ENCODE measurements at regions not wholly inside any gene's neighbourhood (a gene's known extent, or its start where the extent isn't known, plus 50 kb on each side); places are given as distances from the start of the nearest gene placed in this dataset.
A peak's percentile ranks its signal among the peaks of the same experiment; 100 is the strongest.

DNA sequence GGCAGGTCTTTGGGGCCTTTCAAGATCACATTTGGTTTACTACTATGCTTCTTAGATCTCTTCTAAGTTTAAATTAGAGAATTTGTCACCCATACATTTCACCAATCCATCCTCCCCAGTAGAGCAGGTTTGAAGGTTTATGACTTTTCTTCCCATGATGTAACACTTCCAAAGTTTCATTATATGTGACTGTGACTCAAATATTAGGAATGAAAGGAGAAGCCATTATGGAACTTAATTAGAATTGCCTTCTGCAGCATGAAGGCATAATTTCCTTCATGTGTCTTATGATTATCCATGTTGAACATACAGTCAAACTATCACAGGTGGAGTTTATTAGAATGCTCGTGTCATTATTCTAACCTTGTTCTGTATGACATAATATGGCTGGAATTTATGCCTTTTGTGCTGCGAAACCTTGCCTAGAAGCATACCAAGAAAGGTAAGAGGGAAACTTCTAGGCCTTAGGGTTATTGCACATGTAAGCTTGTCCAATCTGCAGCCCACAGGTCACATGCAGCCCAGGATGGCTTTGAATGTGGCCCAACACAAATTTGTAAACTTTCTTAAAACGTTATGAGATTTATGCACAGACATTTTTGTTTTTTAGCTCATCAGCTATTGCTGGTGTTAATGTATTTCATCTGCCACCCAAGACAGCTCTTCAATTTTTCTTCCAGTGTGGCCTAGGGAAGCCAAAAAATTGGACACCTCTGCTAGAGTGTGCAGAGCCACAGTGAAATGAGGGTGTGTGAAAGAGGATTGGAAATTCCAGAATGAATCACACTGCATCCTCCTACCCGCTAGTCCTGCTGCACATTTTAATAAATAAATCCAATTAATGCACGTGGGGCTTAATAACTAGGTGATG is 133.6 kb downstream of the TMEM26 start:
- Histone ChIP-seq H3K4me2 (ENCODE audit: low read length) (no peak overlapping the region), H2AFZ (ENCODE audit: low read length) (no peak overlapping the region), H3K4me3 (ENCODE audit: low read length) (no peak overlapping the region), H3K79me2 (ENCODE audit: low read length) (no peaks in the 10 kb centered on the region), H3F3A (ENCODE audit: low read length, unreplicated experiment) (no peaks in the 10 kb centered on the region), H3K27me3 (ENCODE audit: low read length) (peaks cover under 1% of the 10 kb centered on the region; the same call in 1 of the 2 replicates), H4K20me1 (ENCODE audit: low read length) (no peaks in the 10 kb centered on the region), H3K9ac (ENCODE audit: low read length) (no peak overlapping the region), H3K36me3 (ENCODE audit: low read depth, low read length) (no peaks in the 10 kb centered on the region), H3K4me1 (ENCODE audit: insufficient read depth, low read length) (0 out of 2 replicates have a peak, but pooled peaks cover 4% of the 10 kb centered on the region), H3K27ac (ENCODE audit: low read length) (no peak overlapping the region), H3K9me3 (ENCODE audit: low read length) (no peaks in the 10 kb centered on the region), H3K9me2 (replicated peaks; ENCODE audit: low read length) (no peaks in the 10 kb centered on the region)
- intact Hi-C loops (cut with micrococcal nuclease), result no loop called here
- CTCF ChIA-PET, result no interaction called here
- peak; percentile 63 for DNase-seq
- POLR2A ChIA-PET (ENCODE audit: unreplicated experiment), result no interaction called here
- BruUV-seq (replicated peaks), result no TSS peak
- TF ChIP-seq EZH2phosphoT487 (IDR thresholded peaks at IDR 0.05; ENCODE audit: borderline replicate concordance, low read length), result no peak
- TF ChIP-seq, protein P1, sequence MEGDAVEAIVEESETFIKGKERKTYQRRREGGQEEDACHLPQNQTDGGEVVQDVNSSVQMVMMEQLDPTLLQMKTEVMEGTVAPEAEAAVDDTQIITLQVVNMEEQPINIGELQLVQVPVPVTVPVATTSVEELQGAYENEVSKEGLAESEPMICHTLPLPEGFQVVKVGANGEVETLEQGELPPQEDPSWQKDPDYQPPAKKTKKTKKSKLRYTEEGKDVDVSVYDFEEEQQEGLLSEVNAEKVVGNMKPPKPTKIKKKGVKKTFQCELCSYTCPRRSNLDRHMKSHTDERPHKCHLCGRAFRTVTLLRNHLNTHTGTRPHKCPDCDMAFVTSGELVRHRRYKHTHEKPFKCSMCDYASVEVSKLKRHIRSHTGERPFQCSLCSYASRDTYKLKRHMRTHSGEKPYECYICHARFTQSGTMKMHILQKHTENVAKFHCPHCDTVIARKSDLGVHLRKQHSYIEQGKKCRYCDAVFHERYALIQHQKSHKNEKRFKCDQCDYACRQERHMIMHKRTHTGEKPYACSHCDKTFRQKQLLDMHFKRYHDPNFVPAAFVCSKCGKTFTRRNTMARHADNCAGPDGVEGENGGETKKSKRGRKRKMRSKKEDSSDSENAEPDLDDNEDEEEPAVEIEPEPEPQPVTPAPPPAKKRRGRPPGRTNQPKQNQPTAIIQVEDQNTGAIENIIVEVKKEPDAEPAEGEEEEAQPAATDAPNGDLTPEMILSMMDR (conservative IDR thresholded peaks at IDR 0.05; ENCODE audit: low read depth, low read length), result no peak
- TF ChIP-seq EZH2 (IDR thresholded peaks at IDR 0.05; ENCODE audit: low read length, unreplicated experiment), result no peak
- ATAC-seq, result peak; percentile 67

DNA sequence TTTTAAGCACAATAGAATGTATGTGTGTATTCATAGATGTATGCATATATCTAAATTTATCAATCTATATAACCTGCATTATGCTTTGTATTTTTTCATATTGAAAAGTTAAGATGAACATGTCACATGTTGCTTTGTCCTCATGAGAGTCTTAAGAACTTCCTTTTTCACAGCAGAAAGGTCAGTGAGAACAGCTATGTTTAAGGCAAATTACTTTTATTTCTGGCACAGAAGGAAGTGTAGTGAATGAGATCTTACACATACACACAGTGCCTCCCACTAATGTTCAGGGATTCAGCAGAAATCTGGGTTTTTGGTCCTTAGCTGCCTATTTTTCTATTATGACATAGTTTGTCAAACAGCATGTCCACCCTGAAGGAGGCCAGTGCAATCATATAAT is 134.8 kb downstream of the TMEM26 start:
- no peaks in the 10 kb centered on the region for H3K27me3 ChIP-seq (ENCODE audit: low read length)
- no peak for DNase-seq
- TF ChIP-seq, protein P1 (conservative IDR thresholded peaks at IDR 0.05; ENCODE audit: low read depth, low read length), result no peak
- TF ChIP-seq EZH2phosphoT487 (IDR thresholded peaks at IDR 0.05; ENCODE audit: borderline replicate concordance, low read length) (no peak), EZH2 (IDR thresholded peaks at IDR 0.05; ENCODE audit: low read length, unreplicated experiment) (no peak)
- ATAC-seq, result no peak
- no TSS peak for BruUV-seq (replicated peaks)
- intact Hi-C loops (cut with micrococcal nuclease), result no loop called here
- CTCF ChIA-PET, result no interaction called here
- no peak overlapping the region for H3K4me3 ChIP-seq (ENCODE audit: low read length)
- H3K79me2 ChIP-seq (ENCODE audit: low read length), result no peaks in the 10 kb centered on the region
- no peaks in the 10 kb centered on the region for H3F3A ChIP-seq (ENCODE audit: low read length, unreplicated experiment)
- no peak overlapping the region for H3K27ac ChIP-seq (ENCODE audit: low read length)
- no peak overlapping the region for H2AFZ ChIP-seq (ENCODE audit: low read length)
- 0 out of 2 replicates have a peak, but pooled peaks cover 4% of the 10 kb centered on the region for H3K4me1 ChIP-seq (ENCODE audit: insufficient read depth, low read length)
- no peak overlapping the region for H3K4me2 ChIP-seq (ENCODE audit: low read length)
- H3K9ac ChIP-seq (ENCODE audit: low read length), result no peak overlapping the region
- H4K20me1 ChIP-seq (ENCODE audit: low read length), result no peaks in the 10 kb centered on the region
- no peaks in the 10 kb centered on the region for H3K9me3 ChIP-seq (ENCODE audit: low read length)
- H3K9me2 ChIP-seq (replicated peaks; ENCODE audit: low read length), result no peaks in the 10 kb centered on the region
- H3K36me3 ChIP-seq (ENCODE audit: low read depth, low read length), result no peaks in the 10 kb centered on the region
- POLR2A ChIA-PET (ENCODE audit: unreplicated experiment), result interaction anchor here (0.6 kb wide), 1 partner anchor 1443 kb away, joined by 4 read pairs; no protein-coding TSS in a partner anchor

DNA sequence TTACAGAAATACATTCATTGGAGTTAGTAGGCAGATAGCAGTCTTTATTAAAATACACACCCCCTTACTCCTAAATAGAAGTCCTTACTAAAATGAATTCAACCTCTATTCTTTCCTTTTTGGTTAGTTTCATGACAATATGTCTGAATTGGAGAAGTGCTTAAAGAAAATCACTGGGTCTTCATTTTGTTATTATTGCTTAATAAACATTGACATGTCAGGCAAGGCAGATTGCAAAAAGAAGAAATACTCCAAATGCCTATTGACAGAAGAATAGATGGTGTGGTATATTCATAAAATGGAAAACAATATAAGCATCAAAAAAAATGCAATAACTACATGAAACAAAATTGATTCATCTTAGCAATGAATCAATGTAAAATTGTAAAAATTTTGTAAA is 135.5 kb downstream of the TMEM26 start:
- Histone ChIP-seq H3K9ac (ENCODE audit: low read length) (no peak overlapping the region), H3K79me2 (ENCODE audit: low read length) (no peaks in the 10 kb centered on the region), H3K27ac (ENCODE audit: low read length) (no peak overlapping the region), H3K9me3 (ENCODE audit: low read length) (no peaks in the 10 kb centered on the region), H4K20me1 (ENCODE audit: low read length) (no peaks in the 10 kb centered on the region), H3K4me1 (ENCODE audit: insufficient read depth, low read length) (0 out of 2 replicates have a peak, but pooled peaks cover 4% of the 10 kb centered on the region), H3K4me2 (ENCODE audit: low read length) (no peak overlapping the region), H3K27me3 (ENCODE audit: low read length) (no peaks in the 10 kb centered on the region), H3K9me2 (replicated peaks; ENCODE audit: low read length) (no peaks in the 10 kb centered on the region), H2AFZ (ENCODE audit: low read length) (no peak overlapping the region), H3K36me3 (ENCODE audit: low read depth, low read length) (no peaks in the 10 kb centered on the region), H3F3A (ENCODE audit: low read length, unreplicated experiment) (no peaks in the 10 kb centered on the region), H3K4me3 (ENCODE audit: low read length) (no peak overlapping the region)
- ChIA-PET CTCF (no interaction called here), POLR2A (ENCODE audit: unreplicated experiment) (no interaction called here)
- ATAC-seq (no peak), DNase-seq (no peak)
- TF ChIP-seq EZH2phosphoT487 (IDR thresholded peaks at IDR 0.05; ENCODE audit: borderline replicate concordance, low read length), result no peak
- no peak for TF ChIP-seq EZH2 (IDR thresholded peaks at IDR 0.05; ENCODE audit: low read length, unreplicated experiment)
- TF ChIP-seq, protein P1 (conservative IDR thresholded peaks at IDR 0.05; ENCODE audit: low read depth, low read length), result no peak
- no TSS peak for BruUV-seq (replicated peaks)
- intact Hi-C loops (cut with micrococcal nuclease), result no loop called here
